OCI-LY1 (cell line): ENCODE measurements at regions not wholly inside any gene's neighbourhood (a gene's known extent, or its start where the extent isn't known, plus 50 kb on each side); places are given as distances from the start of the nearest gene placed in this dataset.

Experiments
- EZH2 ChIP-seq: fragments of 200-600 bp; sonication (generic), shearing (Covaris generic); IDR thresholded peaks from 2 replicates; pipeline ENCODE4 v1.8.0; 2017; ENCODE audit warnings: borderline replicate concordance, mixed run types, mild to moderate bottlenecking, antibody characterized with exemption, low read length, moderate library complexity, mixed read lengths
- TF ChIP-seq, protein P1 (sequence below): fragments of 200-600 bp; sonication (generic), shearing (Covaris generic); IDR thresholded peaks from 2 replicates; pipeline ENCODE4 v1.5.1; 2017; ENCODE audit warnings: mild to moderate bottlenecking, antibody characterized with exemption, low read length, moderate library complexity, mixed read lengths

- TF ChIP-seq, protein P1, sequence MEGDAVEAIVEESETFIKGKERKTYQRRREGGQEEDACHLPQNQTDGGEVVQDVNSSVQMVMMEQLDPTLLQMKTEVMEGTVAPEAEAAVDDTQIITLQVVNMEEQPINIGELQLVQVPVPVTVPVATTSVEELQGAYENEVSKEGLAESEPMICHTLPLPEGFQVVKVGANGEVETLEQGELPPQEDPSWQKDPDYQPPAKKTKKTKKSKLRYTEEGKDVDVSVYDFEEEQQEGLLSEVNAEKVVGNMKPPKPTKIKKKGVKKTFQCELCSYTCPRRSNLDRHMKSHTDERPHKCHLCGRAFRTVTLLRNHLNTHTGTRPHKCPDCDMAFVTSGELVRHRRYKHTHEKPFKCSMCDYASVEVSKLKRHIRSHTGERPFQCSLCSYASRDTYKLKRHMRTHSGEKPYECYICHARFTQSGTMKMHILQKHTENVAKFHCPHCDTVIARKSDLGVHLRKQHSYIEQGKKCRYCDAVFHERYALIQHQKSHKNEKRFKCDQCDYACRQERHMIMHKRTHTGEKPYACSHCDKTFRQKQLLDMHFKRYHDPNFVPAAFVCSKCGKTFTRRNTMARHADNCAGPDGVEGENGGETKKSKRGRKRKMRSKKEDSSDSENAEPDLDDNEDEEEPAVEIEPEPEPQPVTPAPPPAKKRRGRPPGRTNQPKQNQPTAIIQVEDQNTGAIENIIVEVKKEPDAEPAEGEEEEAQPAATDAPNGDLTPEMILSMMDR: no peak
- TF ChIP-seq EZH2: no peak
These were observed 105.7 kb upstream of the GPC1 start for GRCh38 chr2:240329778-240330177.
